ENCODE measurements at regions not wholly inside any gene's neighbourhood (a gene's known extent, or its start where the extent isn't known, plus 50 kb on each side); places are given as distances from the start of the nearest gene placed in this dataset.

GRCh38 chr3:83140983-83141382 lies 1379.5 kb upstream of the GBE1 start:
- TF ChIP-seq POLR2A (IDR thresholded peaks at IDR 0.05), result no peak
- TF ChIP-seq, protein P1, sequence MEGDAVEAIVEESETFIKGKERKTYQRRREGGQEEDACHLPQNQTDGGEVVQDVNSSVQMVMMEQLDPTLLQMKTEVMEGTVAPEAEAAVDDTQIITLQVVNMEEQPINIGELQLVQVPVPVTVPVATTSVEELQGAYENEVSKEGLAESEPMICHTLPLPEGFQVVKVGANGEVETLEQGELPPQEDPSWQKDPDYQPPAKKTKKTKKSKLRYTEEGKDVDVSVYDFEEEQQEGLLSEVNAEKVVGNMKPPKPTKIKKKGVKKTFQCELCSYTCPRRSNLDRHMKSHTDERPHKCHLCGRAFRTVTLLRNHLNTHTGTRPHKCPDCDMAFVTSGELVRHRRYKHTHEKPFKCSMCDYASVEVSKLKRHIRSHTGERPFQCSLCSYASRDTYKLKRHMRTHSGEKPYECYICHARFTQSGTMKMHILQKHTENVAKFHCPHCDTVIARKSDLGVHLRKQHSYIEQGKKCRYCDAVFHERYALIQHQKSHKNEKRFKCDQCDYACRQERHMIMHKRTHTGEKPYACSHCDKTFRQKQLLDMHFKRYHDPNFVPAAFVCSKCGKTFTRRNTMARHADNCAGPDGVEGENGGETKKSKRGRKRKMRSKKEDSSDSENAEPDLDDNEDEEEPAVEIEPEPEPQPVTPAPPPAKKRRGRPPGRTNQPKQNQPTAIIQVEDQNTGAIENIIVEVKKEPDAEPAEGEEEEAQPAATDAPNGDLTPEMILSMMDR (IDR thresholded peaks at IDR 0.05 in 4 of 5, conservative IDR thresholded peaks at IDR 0.05 in 1 of 5), result no peak
